HEK293 (cell line): ENCODE measurements at regions not wholly inside any gene's neighbourhood (a gene's known extent, or its start where the extent isn't known, plus 50 kb on each side); places are given as distances from the start of the nearest gene placed in this dataset.

ENCODE experiments used
- KLF1 ChIP-seq: fragments of 450-650 bp; formaldehyde crosslinking; IDR thresholded peaks from 2 replicates; pipeline ENCODE4 v1.5.1; 2016; ENCODE audit warnings: missing biosample characterization, missing genetic modification characterization
- SP2 ChIP-seq: fragments of 450-650 bp; formaldehyde crosslinking; IDR thresholded peaks from 2 replicates; pipeline ENCODE4 v1.5.1; 2016; ENCODE audit warnings: missing biosample characterization, missing genetic modification characterization
- ZFP37 ChIP-seq: fragments of 450-650 bp; formaldehyde crosslinking; IDR thresholded peaks from 2 replicates; pipeline ENCODE4 v1.5.1; 2016; ENCODE audit warnings: missing biosample characterization, missing genetic modification characterization
- ZNF175 ChIP-seq: fragments of 450-650 bp; formaldehyde crosslinking; IDR thresholded peaks from 2 replicates; pipeline ENCODE4 v1.5.1; 2016; ENCODE audit warnings: missing biosample characterization, missing genetic modification characterization
- ZNF473 ChIP-seq: fragments of 450-650 bp; formaldehyde crosslinking; IDR thresholded peaks from 2 replicates; pipeline ENCODE4 v1.5.1; 2017; ENCODE audit warnings: missing biosample characterization, missing genetic modification characterization
- ZNF521 ChIP-seq: fragments of 450-650 bp; formaldehyde crosslinking; IDR thresholded peaks from 2 replicates; pipeline ENCODE4 v1.5.1; 2017; ENCODE audit warnings: missing biosample characterization, mild to moderate bottlenecking, missing genetic modification characterization
- ZNF529 ChIP-seq: fragments of 450-650 bp; formaldehyde crosslinking; IDR thresholded peaks from 2 replicates; pipeline ENCODE4 v1.5.1; 2017; ENCODE audit warnings: missing genetic modification characterization, missing biosample characterization; ENCODE audit not compliant: insufficient replicate concordance
- ZNF837 ChIP-seq: fragments of 450-650 bp; formaldehyde crosslinking; IDR thresholded peaks from 2 replicates; pipeline ENCODE4 v1.5.1; 2016; ENCODE audit warnings: missing biosample characterization, missing genetic modification characterization
- TF ChIP-seq, protein P1 (sequence below): fragments of 450-650 bp; formaldehyde crosslinking; IDR thresholded peaks from 2 replicates; pipeline ENCODE4 v1.5.1; 2016; ENCODE audit warnings: missing biosample characterization, missing genetic modification characterization
- TF ChIP-seq, protein P2 (sequence below): sonication (generic); formaldehyde crosslinking; IDR thresholded peaks from 2 replicates; pipeline ENCODE4 v1.8.1; 2022; ENCODE audit warnings: mild to moderate bottlenecking, moderate library complexity, missing genetic modification reagents
- TF ChIP-seq, protein P3 (sequence below): fragments of 450-650 bp; formaldehyde crosslinking; IDR thresholded peaks from 2 replicates; pipeline ENCODE4 v1.5.1; 2016; ENCODE audit warnings: missing biosample characterization, missing genetic modification characterization

DNA sequence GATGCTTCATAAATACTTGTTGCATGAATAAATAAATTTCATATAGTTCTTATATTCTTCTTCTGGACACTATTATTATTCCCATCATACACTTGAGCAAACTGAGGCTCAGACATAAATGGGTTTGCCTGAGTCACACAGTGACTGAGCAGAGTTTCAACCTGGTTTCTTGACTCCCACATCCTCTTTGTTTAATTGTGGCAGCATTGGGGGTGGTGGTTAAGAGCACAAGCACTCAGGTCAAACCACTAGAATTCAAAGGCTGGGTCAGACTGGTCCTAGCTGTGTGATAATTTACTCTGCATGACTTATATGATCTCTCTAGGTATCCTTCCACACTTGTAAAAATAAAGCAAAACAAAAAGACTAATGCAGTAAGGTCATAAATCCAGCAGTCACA, 274.9 kb upstream of the SRRM4 start:
- TF ChIP-seq ZNF521 (tag by site-specific recombination) (no peak), ZNF175 (tag by site-specific recombination) (no peak), ZFP37 (no peak), ZNF529 (no peak), ZNF837 (tag by site-specific recombination) (no peak), ZNF473 (tag by site-specific recombination) (no peak), KLF1 (tag by site-specific recombination) (no peak), SP2 (tag by site-specific recombination) (no peak)
- TF ChIP-seq, protein P1, sequence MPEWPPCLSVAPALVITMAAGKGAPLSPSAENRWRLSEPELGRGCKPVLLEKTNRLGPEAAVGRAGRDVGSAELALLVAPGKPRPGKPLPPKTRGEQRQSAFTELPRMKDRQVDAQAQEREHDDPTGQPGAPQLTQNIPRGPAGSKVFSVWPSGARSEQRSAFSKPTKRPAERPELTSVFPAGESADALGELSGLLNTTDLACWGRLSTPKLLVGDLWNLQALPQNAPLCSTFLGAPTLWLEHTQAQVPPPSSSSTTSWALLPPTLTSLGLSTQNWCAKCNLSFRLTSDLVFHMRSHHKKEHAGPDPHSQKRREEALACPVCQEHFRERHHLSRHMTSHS (tag by site-specific recombination), result no peak
- TF ChIP-seq, protein P2, sequence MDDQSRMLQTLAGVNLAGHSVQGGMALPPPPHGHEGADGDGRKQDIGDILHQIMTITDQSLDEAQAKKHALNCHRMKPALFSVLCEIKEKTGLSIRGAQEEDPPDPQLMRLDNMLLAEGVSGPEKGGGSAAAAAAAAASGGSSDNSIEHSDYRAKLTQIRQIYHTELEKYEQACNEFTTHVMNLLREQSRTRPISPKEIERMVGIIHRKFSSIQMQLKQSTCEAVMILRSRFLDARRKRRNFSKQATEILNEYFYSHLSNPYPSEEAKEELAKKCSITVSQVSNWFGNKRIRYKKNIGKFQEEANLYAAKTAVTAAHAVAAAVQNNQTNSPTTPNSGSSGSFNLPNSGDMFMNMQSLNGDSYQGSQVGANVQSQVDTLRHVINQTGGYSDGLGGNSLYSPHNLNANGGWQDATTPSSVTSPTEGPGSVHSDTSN (CRISPR knock-in tag), result no peak
- TF ChIP-seq, protein P3, sequence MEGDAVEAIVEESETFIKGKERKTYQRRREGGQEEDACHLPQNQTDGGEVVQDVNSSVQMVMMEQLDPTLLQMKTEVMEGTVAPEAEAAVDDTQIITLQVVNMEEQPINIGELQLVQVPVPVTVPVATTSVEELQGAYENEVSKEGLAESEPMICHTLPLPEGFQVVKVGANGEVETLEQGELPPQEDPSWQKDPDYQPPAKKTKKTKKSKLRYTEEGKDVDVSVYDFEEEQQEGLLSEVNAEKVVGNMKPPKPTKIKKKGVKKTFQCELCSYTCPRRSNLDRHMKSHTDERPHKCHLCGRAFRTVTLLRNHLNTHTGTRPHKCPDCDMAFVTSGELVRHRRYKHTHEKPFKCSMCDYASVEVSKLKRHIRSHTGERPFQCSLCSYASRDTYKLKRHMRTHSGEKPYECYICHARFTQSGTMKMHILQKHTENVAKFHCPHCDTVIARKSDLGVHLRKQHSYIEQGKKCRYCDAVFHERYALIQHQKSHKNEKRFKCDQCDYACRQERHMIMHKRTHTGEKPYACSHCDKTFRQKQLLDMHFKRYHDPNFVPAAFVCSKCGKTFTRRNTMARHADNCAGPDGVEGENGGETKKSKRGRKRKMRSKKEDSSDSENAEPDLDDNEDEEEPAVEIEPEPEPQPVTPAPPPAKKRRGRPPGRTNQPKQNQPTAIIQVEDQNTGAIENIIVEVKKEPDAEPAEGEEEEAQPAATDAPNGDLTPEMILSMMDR (tag by site-specific recombination), result no peak
